ENCODE measurements at regions not wholly inside any gene's neighbourhood (a gene's known extent, or its start where the extent isn't known, plus 50 kb on each side); places are given as distances from the start of the nearest gene placed in this dataset.

- TF ChIP-seq, protein P1, sequence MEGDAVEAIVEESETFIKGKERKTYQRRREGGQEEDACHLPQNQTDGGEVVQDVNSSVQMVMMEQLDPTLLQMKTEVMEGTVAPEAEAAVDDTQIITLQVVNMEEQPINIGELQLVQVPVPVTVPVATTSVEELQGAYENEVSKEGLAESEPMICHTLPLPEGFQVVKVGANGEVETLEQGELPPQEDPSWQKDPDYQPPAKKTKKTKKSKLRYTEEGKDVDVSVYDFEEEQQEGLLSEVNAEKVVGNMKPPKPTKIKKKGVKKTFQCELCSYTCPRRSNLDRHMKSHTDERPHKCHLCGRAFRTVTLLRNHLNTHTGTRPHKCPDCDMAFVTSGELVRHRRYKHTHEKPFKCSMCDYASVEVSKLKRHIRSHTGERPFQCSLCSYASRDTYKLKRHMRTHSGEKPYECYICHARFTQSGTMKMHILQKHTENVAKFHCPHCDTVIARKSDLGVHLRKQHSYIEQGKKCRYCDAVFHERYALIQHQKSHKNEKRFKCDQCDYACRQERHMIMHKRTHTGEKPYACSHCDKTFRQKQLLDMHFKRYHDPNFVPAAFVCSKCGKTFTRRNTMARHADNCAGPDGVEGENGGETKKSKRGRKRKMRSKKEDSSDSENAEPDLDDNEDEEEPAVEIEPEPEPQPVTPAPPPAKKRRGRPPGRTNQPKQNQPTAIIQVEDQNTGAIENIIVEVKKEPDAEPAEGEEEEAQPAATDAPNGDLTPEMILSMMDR (IDR thresholded peaks at IDR 0.05), result no peak
- TF ChIP-seq POLR2AphosphoS5 (IDR thresholded peaks at IDR 0.05; ENCODE audit: insufficient read depth in 1 of 2, low read depth in 1 of 2), result no peak
These were observed 107.0 kb upstream of the C1QTNF9B start for GRCh38 chr13:24004142-24004899.
